Activated CD4-positive, alpha-beta T cell treated with anti-CD3 and anti-CD28 coated beads, Interleukin-2, amount 50 U/mL, for 48 hours (primary cell): ENCODE measurements at regions not wholly inside any gene's neighbourhood (a gene's known extent, or its start where the extent isn't known, plus 50 kb on each side); places are given as distances from the start of the nearest gene placed in this dataset.
"Not testable (repeated sequence)": the region's sequence is repeated elsewhere in the genome, so short reads cannot be mapped to it uniquely, and the experiment has no call there.

Source experiments
- DNase-seq, 2 experiments: peaks; one replicate each; pipeline ENCODE4 v3.0.0-alpha.2; 2020

GRCh38 chr16:58821886-58822285, 87.8 kb upstream of the GOT2 start:
- DNase-seq, result no peak

GRCh38 chr16:58820411-58820810, 86.3 kb upstream of the GOT2 start:
- no peak for DNase-seq

- DNase-seq, result no peak
These were observed 81.2 kb upstream of the GOT2 start for GRCh38 chr16:58815181-58815888.

- DNase-seq, result peak; percentile 21 to 39
These were observed 80.3 kb upstream of the GOT2 start for GRCh38 chr16:58814348-58814801.

- DNase-seq, result no peak
These were observed 75.1 kb upstream of the GOT2 start for GRCh38 chr16:58809213-58809612.

GRCh38 chr16:58807276-58807675, 73.2 kb upstream of the GOT2 start:
- DNase-seq, result no peak

- no peak for DNase-seq
These were observed 67.7 kb upstream of the GOT2 start for GRCh38 chr16:58801838-58802237.

GRCh38 chr16:58797137-58797801, 63.2 kb upstream of the GOT2 start:
- no peak for DNase-seq

GRCh38 chr16:58793366-58793765, 59.2 kb upstream of the GOT2 start:
- no peak for DNase-seq

GRCh38 chr16:58792188-58792587, 58.1 kb upstream of the GOT2 start:
- no peak for DNase-seq

GRCh38 chr16:58790816-58791557, 56.9 kb upstream of the GOT2 start:
- not testable (repeated sequence) for DNase-seq

- DNase-seq, result no peak
These were observed 55.2 kb upstream of the GOT2 start for GRCh38 chr16:58789351-58789750.
